SU-DHL-6 (cell line): ENCODE measurements at regions not wholly inside any gene's neighbourhood (a gene's known extent, or its start where the extent isn't known, plus 50 kb on each side); places are given as distances from the start of the nearest gene placed in this dataset.

ENCODE experiments used
- EZH2phosphoT487 ChIP-seq: fragments of 200-600 bp; sonication (generic), shearing (Covaris generic); conservative IDR thresholded peaks from 2 replicates; pipeline ENCODE4 v1.6.1; 2018; ENCODE audit warnings: mild to moderate bottlenecking, antibody characterized with exemption, low read length, moderate library complexity, mixed read lengths
- TF ChIP-seq, protein P1 (sequence below): fragments of 200-600 bp; sonication (generic); IDR thresholded peaks from one replicate; pipeline ENCODE4 v1.5.1; 2017; ENCODE audit warnings: antibody characterized with exemption, mild to moderate bottlenecking, low read length, moderate library complexity; ENCODE audit not compliant: insufficient read depth, poor library complexity, severe bottlenecking

- TF ChIP-seq, protein P1, sequence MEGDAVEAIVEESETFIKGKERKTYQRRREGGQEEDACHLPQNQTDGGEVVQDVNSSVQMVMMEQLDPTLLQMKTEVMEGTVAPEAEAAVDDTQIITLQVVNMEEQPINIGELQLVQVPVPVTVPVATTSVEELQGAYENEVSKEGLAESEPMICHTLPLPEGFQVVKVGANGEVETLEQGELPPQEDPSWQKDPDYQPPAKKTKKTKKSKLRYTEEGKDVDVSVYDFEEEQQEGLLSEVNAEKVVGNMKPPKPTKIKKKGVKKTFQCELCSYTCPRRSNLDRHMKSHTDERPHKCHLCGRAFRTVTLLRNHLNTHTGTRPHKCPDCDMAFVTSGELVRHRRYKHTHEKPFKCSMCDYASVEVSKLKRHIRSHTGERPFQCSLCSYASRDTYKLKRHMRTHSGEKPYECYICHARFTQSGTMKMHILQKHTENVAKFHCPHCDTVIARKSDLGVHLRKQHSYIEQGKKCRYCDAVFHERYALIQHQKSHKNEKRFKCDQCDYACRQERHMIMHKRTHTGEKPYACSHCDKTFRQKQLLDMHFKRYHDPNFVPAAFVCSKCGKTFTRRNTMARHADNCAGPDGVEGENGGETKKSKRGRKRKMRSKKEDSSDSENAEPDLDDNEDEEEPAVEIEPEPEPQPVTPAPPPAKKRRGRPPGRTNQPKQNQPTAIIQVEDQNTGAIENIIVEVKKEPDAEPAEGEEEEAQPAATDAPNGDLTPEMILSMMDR, result peak; percentile 15
- TF ChIP-seq EZH2phosphoT487, result no peak
These were observed 418.0 kb upstream of the PSMD7 start for GRCh38 chr16:73878611-73879010.
